ENCODE measurements at regions not wholly inside any gene's neighbourhood (a gene's known extent, or its start where the extent isn't known, plus 50 kb on each side); places are given as distances from the start of the nearest gene placed in this dataset.

- Histone ChIP-seq H3K9ac (ENCODE audit: low read length in 3 of 3) (no peak overlapping the region), H3K27ac (ENCODE audit: low read depth in 2 of 2, low read length in 2 of 2) (no peak overlapping the region), H3K9me3 (ENCODE audit: control insufficient read depth in 2 of 3, insufficient read depth in 1 of 3, low read length in 3 of 3) (no peaks in the 10 kb centered on the region), H3K36me3 (ENCODE audit: control insufficient read depth in 2 of 3, insufficient read depth in 3 of 3, low read length in 3 of 3) (no peaks in the 10 kb centered on the region), H3K27me3 (ENCODE audit: control insufficient read depth, insufficient read depth, low read length) (no peaks in the 10 kb centered on the region), H3K4me1 (ENCODE audit: control insufficient read depth in 2 of 3, insufficient read depth in 2 of 3, low read depth in 1 of 3, low read length in 3 of 3) (no peaks in the 10 kb centered on the region), H3K4me3 (ENCODE audit: low read length in 3 of 3) (no peak overlapping the region)
- FAIRE-seq, result no peak
- no peak for DNase-seq
- intact Hi-C loops (cut with DNase I), result no loop called here
- TF ChIP-seq, protein P1, sequence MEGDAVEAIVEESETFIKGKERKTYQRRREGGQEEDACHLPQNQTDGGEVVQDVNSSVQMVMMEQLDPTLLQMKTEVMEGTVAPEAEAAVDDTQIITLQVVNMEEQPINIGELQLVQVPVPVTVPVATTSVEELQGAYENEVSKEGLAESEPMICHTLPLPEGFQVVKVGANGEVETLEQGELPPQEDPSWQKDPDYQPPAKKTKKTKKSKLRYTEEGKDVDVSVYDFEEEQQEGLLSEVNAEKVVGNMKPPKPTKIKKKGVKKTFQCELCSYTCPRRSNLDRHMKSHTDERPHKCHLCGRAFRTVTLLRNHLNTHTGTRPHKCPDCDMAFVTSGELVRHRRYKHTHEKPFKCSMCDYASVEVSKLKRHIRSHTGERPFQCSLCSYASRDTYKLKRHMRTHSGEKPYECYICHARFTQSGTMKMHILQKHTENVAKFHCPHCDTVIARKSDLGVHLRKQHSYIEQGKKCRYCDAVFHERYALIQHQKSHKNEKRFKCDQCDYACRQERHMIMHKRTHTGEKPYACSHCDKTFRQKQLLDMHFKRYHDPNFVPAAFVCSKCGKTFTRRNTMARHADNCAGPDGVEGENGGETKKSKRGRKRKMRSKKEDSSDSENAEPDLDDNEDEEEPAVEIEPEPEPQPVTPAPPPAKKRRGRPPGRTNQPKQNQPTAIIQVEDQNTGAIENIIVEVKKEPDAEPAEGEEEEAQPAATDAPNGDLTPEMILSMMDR (IDR thresholded peaks at IDR 0.05; ENCODE audit: borderline replicate concordance, extremely low read depth, insufficient read depth), result no peak
These were observed 90.8 kb downstream of the NMUR2 start for GRCh38 chr5:152314196-152314829.

GRCh38 chr5:152309926-152310450 lies 95.1 kb downstream of the NMUR2 start:
- intact Hi-C loops (cut with DNase I), result no loop called here
- H3K9ac ChIP-seq (ENCODE audit: low read length in 3 of 3), result no peak overlapping the region
- FAIRE-seq (no peak), DNase-seq (no peak)
- H3K27me3 ChIP-seq (ENCODE audit: control insufficient read depth, insufficient read depth, low read length), result no peaks in the 10 kb centered on the region
- no peaks in the 10 kb centered on the region for H3K9me3 ChIP-seq (ENCODE audit: control insufficient read depth in 2 of 3, insufficient read depth in 1 of 3, low read length in 3 of 3)
- no peak overlapping the region for H3K4me3 ChIP-seq (ENCODE audit: low read length in 3 of 3)
- H3K4me1 ChIP-seq (ENCODE audit: control insufficient read depth in 2 of 3, insufficient read depth in 2 of 3, low read depth in 1 of 3, low read length in 3 of 3), result no peaks in the 10 kb centered on the region
- no peaks in the 10 kb centered on the region for H3K36me3 ChIP-seq (ENCODE audit: control insufficient read depth in 2 of 3, insufficient read depth in 3 of 3, low read length in 3 of 3)
- TF ChIP-seq, protein P1 (IDR thresholded peaks at IDR 0.05; ENCODE audit: borderline replicate concordance, extremely low read depth, insufficient read depth), result no peak
- H3K27ac ChIP-seq (ENCODE audit: low read depth in 2 of 2, low read length in 2 of 2), result no peak overlapping the region

DNA sequence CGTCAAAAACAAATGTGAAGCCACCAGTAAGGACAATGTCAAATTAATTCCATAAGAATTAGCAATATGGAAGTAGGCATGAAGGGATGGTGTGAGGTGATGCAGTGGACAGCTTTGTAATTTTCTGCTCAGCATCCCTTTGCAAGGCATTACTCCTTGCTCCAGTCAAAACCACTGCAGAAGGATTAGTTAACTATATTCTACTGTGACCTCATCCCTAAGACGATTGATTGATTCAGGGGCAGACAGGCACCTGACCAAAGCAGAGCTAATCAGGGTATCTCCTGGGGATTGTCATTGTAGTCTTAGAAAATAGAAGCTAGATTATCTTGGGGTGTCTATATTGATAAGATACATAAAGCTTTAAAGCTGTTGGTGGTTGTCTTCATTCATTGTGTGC lies 98.7 kb downstream of the NMUR2 start:
- H3K4me3 ChIP-seq (ENCODE audit: low read length in 3 of 3), result no peak overlapping the region
- intact Hi-C loops (cut with DNase I), result no loop called here
- FAIRE-seq, result no peak

More for the DNA sequence above, 98.7 kb downstream of the NMUR2 start:
- H3K9me3 ChIP-seq (ENCODE audit: control insufficient read depth in 2 of 3, insufficient read depth in 1 of 3, low read length in 3 of 3), result no peaks in the 10 kb centered on the region
- TF ChIP-seq, protein P1 (IDR thresholded peaks at IDR 0.05; ENCODE audit: borderline replicate concordance, extremely low read depth, insufficient read depth), result no peak
- no peaks in the 10 kb centered on the region for H3K4me1 ChIP-seq (ENCODE audit: control insufficient read depth in 2 of 3, insufficient read depth in 2 of 3, low read depth in 1 of 3, low read length in 3 of 3)
- H3K9ac ChIP-seq (ENCODE audit: low read length in 3 of 3), result no peak overlapping the region
- H3K27me3 ChIP-seq (ENCODE audit: control insufficient read depth, insufficient read depth, low read length), result no peaks in the 10 kb centered on the region
- H3K36me3 ChIP-seq (ENCODE audit: control insufficient read depth in 2 of 3, insufficient read depth in 3 of 3, low read length in 3 of 3), result no peaks in the 10 kb centered on the region
- H3K27ac ChIP-seq (ENCODE audit: low read depth in 2 of 2, low read length in 2 of 2), result no peak overlapping the region
- no peak for DNase-seq
